ENCODE measurements at regions not wholly inside any gene's neighbourhood (a gene's known extent, or its start where the extent isn't known, plus 50 kb on each side); places are given as distances from the start of the nearest gene placed in this dataset.

DNA sequence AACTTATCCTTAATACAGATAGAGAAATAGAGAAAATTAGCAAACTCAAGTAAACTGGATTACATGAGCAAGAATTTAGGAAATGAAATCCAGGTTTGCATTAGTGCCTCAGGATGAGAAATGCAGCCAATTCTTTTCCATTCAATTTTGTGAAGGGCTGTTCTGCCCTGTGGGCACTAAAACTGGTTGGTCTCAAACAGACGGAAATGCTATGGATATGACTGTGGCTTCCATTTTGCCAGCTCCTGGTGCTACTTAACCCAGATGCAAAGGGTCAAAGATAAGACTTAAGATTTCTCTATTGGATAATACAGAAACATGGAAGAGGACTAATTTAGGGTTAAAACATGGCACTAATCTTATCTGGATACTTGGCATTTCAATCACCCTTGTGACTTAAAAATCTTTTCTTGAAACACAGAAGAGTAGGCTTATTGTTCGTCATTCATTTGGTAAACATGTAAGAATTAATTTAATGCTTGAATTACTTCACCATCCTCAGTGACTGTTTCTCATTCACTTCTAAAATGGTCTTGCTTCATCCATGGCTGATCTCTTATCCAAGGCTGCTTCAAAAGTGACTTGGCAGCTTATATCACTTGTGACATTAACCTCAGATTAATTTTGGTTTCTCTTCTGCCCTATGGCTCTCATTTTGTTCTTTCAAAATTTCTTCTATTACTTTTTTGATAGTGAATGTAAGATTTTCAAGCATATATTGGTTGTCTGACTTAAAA, 1008.7 kb downstream of the GLUD2 start:
- no peak overlapping the region for H3K4ac ChIP-seq (ENCODE audit: low read length)
- no peak for DNase-seq (ENCODE audit: low spot score)
- H2AFZ ChIP-seq (ENCODE audit: low read length), result no peak overlapping the region
- no peak overlapping the region for H4K8ac ChIP-seq (ENCODE audit: low read depth, low read length)
- H3K4me3 ChIP-seq (ENCODE audit: low read length in 2 of 2), result no peak overlapping the region
- H3K27me3 ChIP-seq (ENCODE audit: control insufficient read depth in 3 of 3, insufficient read depth in 3 of 3, low read depth in 1 of 3, low read length in 3 of 3), result no peaks in the 10 kb centered on the region
- H2BK12ac ChIP-seq (ENCODE audit: low read length), result no peak overlapping the region
- no peak overlapping the region for H3K4me2 ChIP-seq (ENCODE audit: insufficient read depth, low read length, poor library complexity, severe bottlenecking)
- H2BK15ac ChIP-seq (ENCODE audit: low read length), result no peak overlapping the region
- no peak overlapping the region for H2BK5ac ChIP-seq (ENCODE audit: low read length)
- H3K9ac ChIP-seq (ENCODE audit: low read depth, low read length, poor library complexity), result no peak overlapping the region
- H3K36me3 ChIP-seq (replicated peaks in 1 of 2; ENCODE audit: control insufficient read depth in 2 of 2, insufficient read depth in 2 of 2, low read length in 2 of 2), result no peaks in the 10 kb centered on the region
- H2AK5ac ChIP-seq (ENCODE audit: low read depth, low read length), result no peak overlapping the region
- H4K91ac ChIP-seq (ENCODE audit: low read depth, low read length, poor library complexity), result no peak overlapping the region
- no peaks in the 10 kb centered on the region for H3K9me3 ChIP-seq (replicated peaks in 1 of 2; ENCODE audit: control insufficient read depth in 2 of 2, insufficient read depth in 1 of 2, low read depth in 1 of 2, low read length in 2 of 2)
- H3K18ac ChIP-seq (ENCODE audit: low read length), result no peak overlapping the region
- WGBS, 2 donors (ENCODE audit: extremely low coverage in 2 of 2, insufficient read length in 2 of 2, insufficient replicate concordance in 1 of 2), result no CpG with 5 or more reads among the region's 2 CpGs
- no peaks in the 10 kb centered on the region for H3K79me1 ChIP-seq (ENCODE audit: low read depth, low read length)
- no peak overlapping the region for H3K27ac ChIP-seq (replicated peaks; ENCODE audit: low read length)
- H3K4me1 ChIP-seq (ENCODE audit: control insufficient read depth in 2 of 2, insufficient read depth in 1 of 2, low read depth in 1 of 2, low read length in 2 of 2), result no peaks in the 10 kb centered on the region
- H3K23ac ChIP-seq (ENCODE audit: low read depth, low read length, poor library complexity), result no peak overlapping the region
- no peak overlapping the region for H3K14ac ChIP-seq (ENCODE audit: low read length)
- H2BK120ac ChIP-seq (ENCODE audit: low read depth, low read length), result no peak overlapping the region

DNA sequence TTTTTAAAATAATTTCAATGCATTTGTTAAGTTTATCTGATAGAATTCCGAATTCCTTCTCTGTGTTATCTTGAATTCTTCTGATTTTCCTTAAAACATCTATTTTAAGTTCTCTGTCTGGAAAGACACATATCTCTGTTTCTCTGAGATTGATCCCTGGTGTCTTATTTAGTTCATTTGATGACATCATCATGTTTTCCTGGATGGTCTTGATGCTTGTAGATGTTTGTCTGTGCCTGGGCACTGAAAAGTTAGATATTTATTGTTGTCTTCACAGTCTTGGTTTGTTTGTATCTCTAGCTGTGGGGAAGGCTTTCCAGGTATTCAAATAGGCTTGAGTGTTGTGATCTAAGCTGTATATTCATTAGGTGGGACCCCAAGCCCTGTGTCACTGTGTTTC, 1028.8 kb downstream of the GLUD2 start:
- no peak overlapping the region for H3K18ac ChIP-seq (ENCODE audit: low read length)
- H3K79me1 ChIP-seq (ENCODE audit: low read depth, low read length), result no peaks in the 10 kb centered on the region
- H2BK12ac ChIP-seq (ENCODE audit: low read length), result no peak overlapping the region
- H2BK5ac ChIP-seq (ENCODE audit: low read length), result no peak overlapping the region
- H3K36me3 ChIP-seq (replicated peaks in 1 of 2; ENCODE audit: control insufficient read depth in 2 of 2, insufficient read depth in 2 of 2, low read length in 2 of 2), result no peaks in the 10 kb centered on the region
- no peak overlapping the region for H3K27ac ChIP-seq (replicated peaks; ENCODE audit: low read length)
- no peak overlapping the region for H2BK120ac ChIP-seq (ENCODE audit: low read depth, low read length)
- H3K4me2 ChIP-seq (ENCODE audit: insufficient read depth, low read length, poor library complexity, severe bottlenecking), result no peak overlapping the region
- no peaks in the 10 kb centered on the region for H3K4me1 ChIP-seq (ENCODE audit: control insufficient read depth in 2 of 2, insufficient read depth in 1 of 2, low read depth in 1 of 2, low read length in 2 of 2)
- no peak overlapping the region for H4K91ac ChIP-seq (ENCODE audit: low read depth, low read length, poor library complexity)
- no CpG with 5 or more reads among the region's 1 CpG for WGBS, 2 donors (ENCODE audit: extremely low coverage in 2 of 2, insufficient read length in 2 of 2, insufficient replicate concordance in 1 of 2)
- no peak overlapping the region for H2BK15ac ChIP-seq (ENCODE audit: low read length)
- H2AK5ac ChIP-seq (ENCODE audit: low read depth, low read length), result no peak overlapping the region
- DNase-seq (ENCODE audit: low spot score), result no peak
- H3K23ac ChIP-seq (ENCODE audit: low read depth, low read length, poor library complexity), result no peak overlapping the region
- H4K8ac ChIP-seq (ENCODE audit: low read depth, low read length), result no peak overlapping the region
- H2AFZ ChIP-seq (ENCODE audit: low read length), result no peak overlapping the region
- no peak overlapping the region for H3K9ac ChIP-seq (ENCODE audit: low read depth, low read length, poor library complexity)
- H3K4ac ChIP-seq (ENCODE audit: low read length), result no peak overlapping the region
- H3K14ac ChIP-seq (ENCODE audit: low read length), result no peak overlapping the region
- H3K27me3 ChIP-seq (ENCODE audit: control insufficient read depth in 3 of 3, insufficient read depth in 3 of 3, low read depth in 1 of 3, low read length in 3 of 3), result no peaks in the 10 kb centered on the region
- no peaks in the 10 kb centered on the region for H3K9me3 ChIP-seq (replicated peaks in 1 of 2; ENCODE audit: control insufficient read depth in 2 of 2, insufficient read depth in 1 of 2, low read depth in 1 of 2, low read length in 2 of 2)
- H3K4me3 ChIP-seq (ENCODE audit: low read length in 2 of 2), result no peak overlapping the region

DNA sequence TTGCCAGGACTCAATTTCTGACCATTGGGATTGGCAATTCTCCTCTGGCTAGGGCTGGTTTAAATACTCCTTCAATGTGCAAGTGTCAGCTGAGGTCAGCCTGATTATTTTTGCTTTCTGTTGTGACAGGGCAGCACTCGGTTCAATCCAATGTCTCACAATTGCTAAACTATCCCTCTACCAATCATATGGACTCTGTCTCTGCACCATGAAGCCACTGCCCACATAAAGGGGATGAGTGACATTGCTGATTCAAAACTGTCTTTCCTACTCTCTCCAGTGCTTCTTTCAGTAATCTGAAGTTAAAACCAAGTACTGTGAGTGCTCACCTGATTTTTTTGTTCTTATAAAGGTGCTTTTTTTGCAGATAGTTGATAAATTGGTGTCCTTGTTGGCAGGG, 1030.7 kb downstream of the GLUD2 start:
- no peak overlapping the region for H3K18ac ChIP-seq (ENCODE audit: low read length)
- H4K8ac ChIP-seq (ENCODE audit: low read depth, low read length), result no peak overlapping the region
- no peak for DNase-seq (ENCODE audit: low spot score)
- H4K91ac ChIP-seq (ENCODE audit: low read depth, low read length, poor library complexity), result no peak overlapping the region
- no peak overlapping the region for H3K23ac ChIP-seq (ENCODE audit: low read depth, low read length, poor library complexity)
- no peak overlapping the region for H2BK120ac ChIP-seq (ENCODE audit: low read depth, low read length)
- H3K4me2 ChIP-seq (ENCODE audit: insufficient read depth, low read length, poor library complexity, severe bottlenecking), result no peak overlapping the region
- no peaks in the 10 kb centered on the region for H3K79me1 ChIP-seq (ENCODE audit: low read depth, low read length)
- no peak overlapping the region for H2AFZ ChIP-seq (ENCODE audit: low read length)
- no peak overlapping the region for H3K9ac ChIP-seq (ENCODE audit: low read depth, low read length, poor library complexity)
- no peak overlapping the region for H3K4ac ChIP-seq (ENCODE audit: low read length)
- no peak overlapping the region for H2BK5ac ChIP-seq (ENCODE audit: low read length)
- no CpG with 5 or more reads among the region's 1 CpG for WGBS, 2 donors (ENCODE audit: extremely low coverage in 2 of 2, insufficient read length in 2 of 2, insufficient replicate concordance in 1 of 2)
- H3K36me3 ChIP-seq (replicated peaks in 1 of 2; ENCODE audit: control insufficient read depth in 2 of 2, insufficient read depth in 2 of 2, low read length in 2 of 2), result no peaks in the 10 kb centered on the region
- H3K27me3 ChIP-seq (ENCODE audit: control insufficient read depth in 3 of 3, insufficient read depth in 3 of 3, low read depth in 1 of 3, low read length in 3 of 3), result no peaks in the 10 kb centered on the region
- no peaks in the 10 kb centered on the region for H3K4me1 ChIP-seq (ENCODE audit: control insufficient read depth in 2 of 2, insufficient read depth in 1 of 2, low read depth in 1 of 2, low read length in 2 of 2)
- no peak overlapping the region for H3K27ac ChIP-seq (replicated peaks; ENCODE audit: low read length)
- no peak overlapping the region for H2AK5ac ChIP-seq (ENCODE audit: low read depth, low read length)
- H3K14ac ChIP-seq (ENCODE audit: low read length), result no peak overlapping the region
- H2BK12ac ChIP-seq (ENCODE audit: low read length), result no peak overlapping the region
- H3K4me3 ChIP-seq (ENCODE audit: low read length in 2 of 2), result no peak overlapping the region
- no peaks in the 10 kb centered on the region for H3K9me3 ChIP-seq (replicated peaks in 1 of 2; ENCODE audit: control insufficient read depth in 2 of 2, insufficient read depth in 1 of 2, low read depth in 1 of 2, low read length in 2 of 2)
- no peak overlapping the region for H2BK15ac ChIP-seq (ENCODE audit: low read length)

DNA sequence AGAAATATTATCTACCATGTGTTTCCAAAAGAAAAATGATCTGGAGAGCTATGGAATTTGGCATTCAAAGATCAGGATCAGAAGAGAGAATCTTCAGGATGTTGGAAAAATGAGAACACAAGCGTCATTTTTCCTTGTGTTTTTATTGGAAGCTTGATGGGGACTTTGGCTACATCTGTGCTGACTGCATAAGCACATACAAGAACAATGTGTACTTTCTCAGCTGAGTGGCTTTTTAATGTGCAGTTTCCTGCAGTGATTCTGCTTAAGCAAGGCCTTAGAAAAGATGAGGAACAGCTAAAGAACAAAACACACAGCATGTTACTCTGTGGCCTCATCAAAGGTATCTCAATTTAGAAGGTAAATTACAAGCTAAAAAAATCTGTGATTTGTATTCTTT, 1039.9 kb downstream of the GLUD2 start:
- Histone ChIP-seq H2BK5ac (ENCODE audit: low read length) (no peak overlapping the region), H3K23ac (ENCODE audit: low read depth, low read length, poor library complexity) (no peak overlapping the region), H3K79me1 (ENCODE audit: low read depth, low read length) (no peaks in the 10 kb centered on the region), H3K4me2 (ENCODE audit: insufficient read depth, low read length, poor library complexity, severe bottlenecking) (no peak overlapping the region), H3K4me3 (ENCODE audit: low read length in 2 of 2) (no peak overlapping the region), H2BK12ac (ENCODE audit: low read length) (no peak overlapping the region), H2AFZ (ENCODE audit: low read length) (no peak overlapping the region), H3K9ac (ENCODE audit: low read depth, low read length, poor library complexity) (no peak overlapping the region), H3K27ac (replicated peaks; ENCODE audit: low read length) (no peak overlapping the region), H2BK120ac (ENCODE audit: low read depth, low read length) (no peak overlapping the region), H4K8ac (ENCODE audit: low read depth, low read length) (no peak overlapping the region), H4K91ac (ENCODE audit: low read depth, low read length, poor library complexity) (no peak overlapping the region), H2BK15ac (ENCODE audit: low read length) (no peak overlapping the region), H2AK5ac (ENCODE audit: low read depth, low read length) (no peak overlapping the region), H3K27me3 (ENCODE audit: control insufficient read depth in 3 of 3, insufficient read depth in 3 of 3, low read depth in 1 of 3, low read length in 3 of 3) (no peaks in the 10 kb centered on the region), H3K4me1 (ENCODE audit: control insufficient read depth in 2 of 2, insufficient read depth in 1 of 2, low read depth in 1 of 2, low read length in 2 of 2) (no peaks in the 10 kb centered on the region), H3K18ac (ENCODE audit: low read length) (no peak overlapping the region), H3K9me3 (replicated peaks in 1 of 2; ENCODE audit: control insufficient read depth in 2 of 2, insufficient read depth in 1 of 2, low read depth in 1 of 2, low read length in 2 of 2) (no peaks in the 10 kb centered on the region), H3K36me3 (replicated peaks in 1 of 2; ENCODE audit: control insufficient read depth in 2 of 2, insufficient read depth in 2 of 2, low read length in 2 of 2) (no peaks in the 10 kb centered on the region), H3K14ac (ENCODE audit: low read length) (no peak overlapping the region), H3K4ac (ENCODE audit: low read length) (no peak overlapping the region)
- DNase-seq (ENCODE audit: low spot score), result no peak
- WGBS, 2 donors (ENCODE audit: extremely low coverage in 2 of 2, insufficient read length in 2 of 2, insufficient replicate concordance in 1 of 2), result no CpG with 5 or more reads among the region's 1 CpG
